Kasumi-1 (cell line): ENCODE measurements at regions not wholly inside any gene's neighbourhood (a gene's known extent, or its start where the extent isn't known, plus 50 kb on each side); places are given as distances from the start of the nearest gene placed in this dataset.
"Not testable (repeated sequence)": the region's sequence is repeated elsewhere in the genome, so short reads cannot be mapped to it uniquely, and the experiment has no call there.

Source experiments
- DNase-seq, 2 experiments: peaks; one replicate each; lab custom pipeline; 2025; lab: John Stamatoyannopoulos, UW

GRCh38 chr21:29396951-29397455 is 98.3 kb downstream of the BACH1 start:
- no peak for DNase-seq

GRCh38 chr21:29403301-29403700 is 104.6 kb downstream of the BACH1 start:
- DNase-seq = no peak

- no peak for DNase-seq
These were observed 105.3 kb downstream of the BACH1 start for GRCh38 chr21:29403922-29404538.

- no peak for DNase-seq
These were observed 106.9 kb downstream of the BACH1 start for GRCh38 chr21:29405503-29406122.

- DNase-seq = no peak
These were observed 107.7 kb downstream of the BACH1 start for GRCh38 chr21:29406385-29406784.

GRCh38 chr21:29407571-29407970 is 108.8 kb downstream of the BACH1 start:
- DNase-seq = no peak

- no peak for DNase-seq
These were observed 115.0 kb downstream of the BACH1 start for GRCh38 chr21:29413683-29414082.

- no peak for DNase-seq
These were observed 117.5 kb downstream of the BACH1 start for GRCh38 chr21:29416268-29416667.

- DNase-seq = no peak
These were observed 120.1 kb downstream of the BACH1 start for GRCh38 chr21:29418813-29419212.

GRCh38 chr21:29419422-29419821 is 120.7 kb downstream of the BACH1 start:
- no peak for DNase-seq

GRCh38 chr21:29423099-29423870 is 124.6 kb downstream of the BACH1 start:
- peak; percentile 52 to 55 for DNase-seq

GRCh38 chr21:29424728-29425127 is 126.0 kb downstream of the BACH1 start:
- no peak for DNase-seq

GRCh38 chr21:29429218-29429617 is 130.5 kb downstream of the BACH1 start:
- no peak for DNase-seq

GRCh38 chr21:29430030-29430429 is 131.3 kb downstream of the BACH1 start:
- no peak for DNase-seq

- no peak for DNase-seq
These were observed 131.9 kb downstream of the BACH1 start for GRCh38 chr21:29430576-29430975.

GRCh38 chr21:29431178-29431577 is 132.5 kb downstream of the BACH1 start:
- DNase-seq = no peak

GRCh38 chr21:29431680-29432079 is 133.0 kb downstream of the BACH1 start:
- no peak for DNase-seq

GRCh38 chr21:29433366-29434059 is 134.8 kb downstream of the BACH1 start:
- no peak for DNase-seq

- no peak for DNase-seq
These were observed 135.4 kb downstream of the BACH1 start for GRCh38 chr21:29434081-29434480.

GRCh38 chr21:29434982-29435381 is 136.3 kb downstream of the BACH1 start:
- not testable (repeated sequence) for DNase-seq

- DNase-seq = no peak
These were observed 137.4 kb downstream of the BACH1 start for GRCh38 chr21:29436143-29436542.

- DNase-seq = no peak
These were observed 137.9 kb downstream of the BACH1 start for GRCh38 chr21:29436650-29437049.
